K562 (cell line): ENCODE measurements at regions not wholly inside any gene's neighbourhood (a gene's known extent, or its start where the extent isn't known, plus 50 kb on each side); places are given as distances from the start of the nearest gene placed in this dataset.

Experiments
- ATAC-seq: fragments of 200-7000 bp; cut with Tn5 transposase; 3 replicates; pipeline ENCODE4 v1.9.1; 2020; ENCODE audit warnings: moderate library complexity
- BruUV-seq: library from RNA; stranded (reverse); fragments of 400-500 nt; replicated peaks from 2 replicates; lab custom pipeline; 2021; lab: Mats Ljungman, UMichigan
- CTCF ChIA-PET: fragments of 300-600 bp; formaldehyde crosslinking; extraction: SDS; loops from one replicate; lab custom pipeline; 2021; ENCODE audit warnings: low intra/inter-chr PET ratio; lab: Yijun Ruan, JAX
- POLR2A ChIA-PET: fragments of 300-600, 350-650 bp; sonication (Branson Sonifier 250); formaldehyde crosslinking; extraction: SDS; loops from one replicate; lab custom pipeline; 2021; ENCODE audit warnings: antibody characterized with exemption, inconsistent platforms; lab: Yijun Ruan, JAX
- DNase-seq, 4 experiments: peaks; one replicate each; pipeline versions ENCODE4 v3.0.0 to v3.0.0-alpha.2; 2011 to 2018; ENCODE audit warnings: low spot score in 3 of 4, mixed read lengths in 3 of 4; ENCODE audit errors: extremely low read depth in 1 of 4
- FAIRE-seq: peaks from 2 replicates; lab custom pipeline; 2011; peaks lifted over from hg19 to GRCh38; lab: Jason Lieb, UNC
- H2AFZ ChIP-seq: 2 replicates; pipeline ENCODE4 v1.6.0; 2011; ENCODE audit warnings: low read depth, low read length, control low read depth, inconsistent platforms
- H3K27ac ChIP-seq: fragments of 200-600 bp; 3 replicates; pipeline ENCODE4 v1.8.0; 2011; ENCODE audit warnings: low read depth, mild to moderate bottlenecking, control low read depth, inconsistent platforms, low read length, moderate library complexity, mixed read lengths; ENCODE audit errors: extremely low read depth
- H3K27me3 ChIP-seq, 2 experiments: fragments of 300-600 bp in 1 of 2; 2 replicates in 1 of 2; 3 replicates in 1 of 2; pipeline versions ENCODE4 v1.6.0 to v1.8.0; 2011; ENCODE audit warnings: inconsistent platforms in 2 of 2, low read length in 2 of 2, mild to moderate bottlenecking in 1 of 2, mixed read lengths in 1 of 2, moderate library complexity in 1 of 2; ENCODE audit not compliant: control insufficient read depth in 2 of 2, insufficient read depth in 2 of 2
- H3K36me3 ChIP-seq: fragments of 300-600 bp; 3 replicates; pipeline ENCODE4 v1.8.0; 2011; ENCODE audit warnings: mild to moderate bottlenecking, low read length, inconsistent platforms; ENCODE audit not compliant: control insufficient read depth, insufficient read depth
- H3K4me1 ChIP-seq, 2 experiments: fragments of 200-600 bp in 1 of 2; replicated peaks in 1 of 2; 2 replicates in 1 of 2; 3 replicates in 1 of 2; pipeline versions ENCODE4 v1.5.1 to v1.8.0; 2011; ENCODE audit warnings: inconsistent platforms in 2 of 2, low read length in 2 of 2, mild to moderate bottlenecking in 1 of 2, mixed read lengths in 1 of 2, moderate library complexity in 1 of 2; ENCODE audit not compliant: control insufficient read depth in 2 of 2, insufficient read depth in 2 of 2
- H3K4me2 ChIP-seq: 2 replicates; pipeline ENCODE4 v1.6.1; 2011; ENCODE audit warnings: low read length, control low read depth, inconsistent platforms, mixed read lengths; ENCODE audit not compliant: insufficient read depth
- H3K4me3 ChIP-seq: fragments of 200-600 bp; sonication (generic), shearing (Covaris generic); 2 replicates; pipeline ENCODE4 v1.5.1; 2016; ENCODE audit warnings: control low read depth, inconsistent platforms
- H3K79me2 ChIP-seq: fragments of 200-600 bp; 3 replicates; pipeline ENCODE4 v1.8.0; 2011; ENCODE audit warnings: low read length, inconsistent platforms; ENCODE audit not compliant: control insufficient read depth, insufficient read depth
- H3K9ac ChIP-seq, 2 experiments: 2 replicates each; pipeline versions ENCODE4 v1.6.0 to v1.6.1; 2011; ENCODE audit warnings: low read depth in 2 of 2, low read length in 2 of 2, control low read depth in 1 of 2, inconsistent platforms in 1 of 2, mild to moderate bottlenecking in 1 of 2, mixed read lengths in 1 of 2; ENCODE audit not compliant: insufficient read depth in 1 of 2
- H3K9me1 ChIP-seq: one replicate; pipeline ENCODE4 v1.6.0; 2011; ENCODE audit warnings: inconsistent platforms, mild to moderate bottlenecking, low read length, moderate library complexity; ENCODE audit not compliant: control insufficient read depth, insufficient read depth
- H3K9me3 ChIP-seq: replicated peaks from 2 replicates; pipeline ENCODE4 v1.5.1; 2011; ENCODE audit warnings: low read depth, low read length, inconsistent platforms; ENCODE audit not compliant: control insufficient read depth, insufficient read depth
- H4K20me1 ChIP-seq: replicated peaks from 2 replicates; pipeline ENCODE4 v1.6.1; 2011; ENCODE audit warnings: low read length, inconsistent platforms, mixed read lengths; ENCODE audit not compliant: control insufficient read depth, insufficient read depth
- CBFA2T3 ChIP-seq: fragments of 450-650 bp; IDR thresholded peaks from 2 replicates; pipeline ENCODE4 v1.6.1; 2017
- CHD2 ChIP-seq: IDR thresholded peaks from 2 replicates; pipeline ENCODE4 v1.6.1; 2011; ENCODE audit warnings: low read depth, low read length
- MXI1 ChIP-seq: IDR thresholded peaks from 2 replicates; pipeline ENCODE4 v1.6.1; 2011; ENCODE audit warnings: low read depth, mild to moderate bottlenecking, improper control_type of control experiment, low read length
- POLR3A ChIP-seq: IDR thresholded peaks from 2 replicates; pipeline ENCODE4 v1.6.1; 2011; ENCODE audit warnings: borderline replicate concordance, mild to moderate bottlenecking, moderate library complexity; ENCODE audit not compliant: insufficient read length, insufficient read depth; ENCODE audit errors: extremely low read depth
- SMAD4 ChIP-seq: fragments of 250-450 bp; sonication (Bioruptor Pico); conservative IDR thresholded peaks from 2 replicates; pipeline ENCODE4 v1.8.0; 2021; ENCODE audit warnings: inconsistent platforms, mild to moderate bottlenecking, moderate library complexity
- SRSF1 ChIP-seq: fragments of 200-400 bp; formaldehyde crosslinking; IDR thresholded peaks from 2 replicates; pipeline ENCODE4 v1.6.1; 2017; ENCODE audit warnings: mild to moderate bottlenecking, low read depth, low read length, moderate library complexity
- TCF7L2 ChIP-seq: fragments of 150-350 bp; IDR thresholded peaks from 2 replicates; pipeline ENCODE4 v1.6.1; 2016; ENCODE audit warnings: low read depth, mild to moderate bottlenecking, low read length, moderate library complexity
- ZNF146 ChIP-seq: IDR thresholded peaks from one replicate; pipeline ENCODE4 v1.6.1; 2018; ENCODE audit warnings: missing compliant biosample characterization; ENCODE audit not compliant: unreplicated experiment
- ZNF263 ChIP-seq: sonication (generic); formaldehyde crosslinking; IDR thresholded peaks from 2 replicates; pipeline ENCODE4 v1.8.0; 2022; ENCODE audit warnings: mild to moderate bottlenecking, missing genetic modification reagents, borderline replicate concordance
- ZNF561 ChIP-seq: fragments of 450-650 bp; formaldehyde crosslinking; conservative IDR thresholded peaks from 2 replicates; pipeline ENCODE4 v1.4.0; 2020; ENCODE audit warnings: mild to moderate bottlenecking, moderate library complexity
- ZNF589 ChIP-seq: fragments of 200-800 bp; sonication (Bioruptor generic); IDR thresholded peaks from 2 replicates; pipeline ENCODE4 v1.6.1; 2016; ENCODE audit warnings: low read depth, missing genetic modification characterization, missing compliant biosample characterization
- ZNF766 ChIP-seq: fragments of 200-800 bp; sonication (Bioruptor generic); conservative IDR thresholded peaks from 2 replicates; pipeline ENCODE4 v1.6.1; 2016; ENCODE audit warnings: missing genetic modification characterization, missing compliant biosample characterization
- ZSCAN29 ChIP-seq: fragments of 450-650 bp; IDR thresholded peaks from 2 replicates; pipeline ENCODE4 v1.6.1; 2017
- WGBS: fragments of 100-300 bp; shearing (Covaris generic); methylation state at CpG from one replicate; pipeline ENCODE4 v1.1.6; 2016; ENCODE audit warnings: low coverage, mixed read lengths; ENCODE audit not compliant: insufficient coverage; ENCODE audit errors: missing lambda C conversion rate; 5-methylcytosine and 5-hydroxymethylcytosine counted together
- in situ Hi-C: fragments of 300-500 bp; cut with MboI; formaldehyde crosslinking; loops from 4 replicates; pipeline ENCODE4 v1.15.0; 2018; ENCODE audit warnings: inconsistent platforms, mixed read lengths
- intact Hi-C: fragments of 100-400 bp; cut with micrococcal nuclease; formaldehyde crosslinking; loops from 2 replicates; pipeline ENCODE4 v1.14.2; 2022
- TF ChIP-seq, protein P1 (sequence below): IDR thresholded peaks from 2 replicates; pipeline ENCODE4 v1.6.1; 2016; ENCODE audit warnings: missing genetic modification characterization, missing compliant biosample characterization

DNA sequence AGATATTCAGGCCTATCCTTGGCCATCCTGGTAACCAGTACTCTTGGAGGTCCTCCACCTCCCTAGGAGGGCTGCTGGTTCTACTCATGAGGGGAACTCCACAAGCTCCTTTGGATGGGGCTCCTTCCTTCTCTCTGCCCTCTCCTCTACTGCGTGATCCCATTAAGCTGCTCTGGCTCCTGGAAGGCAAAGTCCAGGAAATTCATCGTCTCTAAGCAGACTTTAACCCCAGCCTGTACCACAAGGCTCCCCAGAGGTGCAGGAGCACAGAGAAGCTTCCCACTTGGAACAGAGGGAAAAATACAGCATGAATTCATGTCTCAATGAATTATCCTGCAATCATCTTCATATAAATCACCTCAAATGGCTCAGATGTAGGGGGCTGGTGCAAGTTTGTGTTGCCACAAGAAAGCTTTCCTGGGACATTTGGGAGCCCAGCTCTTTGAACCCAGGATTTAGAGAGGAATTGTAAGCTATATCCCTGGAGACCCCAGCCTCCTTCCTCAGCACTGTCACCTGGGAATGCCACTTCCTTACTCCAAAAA, 355.4 kb downstream of the CDC5L start:
- BruUV-seq: no TSS peak

More for the DNA sequence above, 355.4 kb downstream of the CDC5L start:
- H3K9me1 ChIP-seq: no peaks in the 10 kb centered on the region
- intact Hi-C loops: no loop called here
- CTCF ChIA-PET: no interaction called here
- H3K4me3 ChIP-seq: no peak overlapping the region
- H3K9me3 ChIP-seq: no peaks in the 10 kb centered on the region
- 0% methylated on average over 2 of the region's 2 CpGs for WGBS
- no peak overlapping the region for H3K27ac ChIP-seq
- H4K20me1 ChIP-seq: peaks cover 1% of the 10 kb centered on the region; the same call in 1 of the 2 replicates
- no peaks in the 10 kb centered on the region for H3K36me3 ChIP-seq
- no peak overlapping the region for H2AFZ ChIP-seq
- H3K4me2 ChIP-seq: no peak overlapping the region
- no peak overlapping the region for H3K9ac ChIP-seq
- no peak for ATAC-seq
- no peak for TF ChIP-seq ZNF589 (CRISPR knock-in tag)
- TF ChIP-seq ZSCAN29: no peak
- TF ChIP-seq ZNF146 (CRISPR knock-in tag): no peak
- no peak for TF ChIP-seq POLR3A
- no peak for TF ChIP-seq ZNF263 (CRISPR knock-in tag)
- TF ChIP-seq SMAD4 (CRISPR knock-in tag): no peak
- no peak for TF ChIP-seq CBFA2T3
- no peak for TF ChIP-seq CHD2
- TF ChIP-seq ZNF766 (CRISPR knock-in tag): no peak
- no peak for TF ChIP-seq MXI1
- TF ChIP-seq TCF7L2: no peak
- TF ChIP-seq SRSF1: no peak
- no peak for TF ChIP-seq ZNF561 (CRISPR knock-in tag)
- TF ChIP-seq, protein P1, sequence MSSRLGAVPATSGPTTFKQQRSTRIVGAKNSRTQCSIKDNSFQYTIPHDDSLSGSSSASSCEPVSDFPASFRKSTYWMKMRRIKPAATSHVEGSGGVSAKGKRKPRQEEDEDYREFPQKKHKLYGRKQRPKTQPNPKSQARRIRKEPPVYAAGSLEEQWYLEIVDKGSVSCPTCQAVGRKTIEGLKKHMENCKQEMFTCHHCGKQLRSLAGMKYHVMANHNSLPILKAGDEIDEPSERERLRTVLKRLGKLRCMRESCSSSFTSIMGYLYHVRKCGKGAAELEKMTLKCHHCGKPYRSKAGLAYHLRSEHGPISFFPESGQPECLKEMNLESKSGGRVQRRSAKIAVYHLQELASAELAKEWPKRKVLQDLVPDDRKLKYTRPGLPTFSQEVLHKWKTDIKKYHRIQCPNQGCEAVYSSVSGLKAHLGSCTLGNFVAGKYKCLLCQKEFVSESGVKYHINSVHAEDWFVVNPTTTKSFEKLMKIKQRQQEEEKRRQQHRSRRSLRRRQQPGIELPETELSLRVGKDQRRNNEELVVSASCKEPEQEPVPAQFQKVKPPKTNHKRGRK (tag): no peak
- TF ChIP-seq, all 486 proteins: peak for 0
- POLR2A ChIA-PET: interaction anchor here (0.6 to 1.1 kb wide), 3 partner anchors 19 to 579 kb away, joined by 3 read pairs; no protein-coding TSS in a partner anchor
- FAIRE-seq (no peak), DNase-seq (no peak)
- peaks cover 10 to 32% of the 10 kb centered on the region in 2 experiments; a peak in 3 of 5 replicates for H3K27me3 ChIP-seq
- H3K4me1 ChIP-seq: no peaks in the 10 kb centered on the region
- no peaks in the 10 kb centered on the region for H3K79me2 ChIP-seq
- in situ Hi-C loops: no loop called here
